ENCODE measurements at regions not wholly inside any gene's neighbourhood (a gene's known extent, or its start where the extent isn't known, plus 50 kb on each side); places are given as distances from the start of the nearest gene placed in this dataset.

- H3K36me3 Mint-ChIP-seq (ENCODE audit: low read depth) = no peaks in the 10 kb centered on the region
- DNase-seq = no peak
- intact Hi-C loops (cut with micrococcal nuclease) = no loop called here
- no peak overlapping the region for H3K4me3 Mint-ChIP-seq
- H3K4me1 Mint-ChIP-seq (ENCODE audit: low read depth) = no peaks in the 10 kb centered on the region
- H3K9me3 Mint-ChIP-seq = peaks cover 1% of the 10 kb centered on the region
- H3K27ac Mint-ChIP-seq = no peak overlapping the region
- no peaks in the 10 kb centered on the region for H3K27me3 Mint-ChIP-seq (ENCODE audit: low read depth)
- CTCF ChIA-PET = interaction anchor here (1.7 kb wide), 1 partner anchor 13 kb away, joined by 8 read pairs; no protein-coding TSS in a partner anchor
These were observed 233.8 kb downstream of the LTN1 start for GRCh38 chr21:28758883-28759242.

DNA sequence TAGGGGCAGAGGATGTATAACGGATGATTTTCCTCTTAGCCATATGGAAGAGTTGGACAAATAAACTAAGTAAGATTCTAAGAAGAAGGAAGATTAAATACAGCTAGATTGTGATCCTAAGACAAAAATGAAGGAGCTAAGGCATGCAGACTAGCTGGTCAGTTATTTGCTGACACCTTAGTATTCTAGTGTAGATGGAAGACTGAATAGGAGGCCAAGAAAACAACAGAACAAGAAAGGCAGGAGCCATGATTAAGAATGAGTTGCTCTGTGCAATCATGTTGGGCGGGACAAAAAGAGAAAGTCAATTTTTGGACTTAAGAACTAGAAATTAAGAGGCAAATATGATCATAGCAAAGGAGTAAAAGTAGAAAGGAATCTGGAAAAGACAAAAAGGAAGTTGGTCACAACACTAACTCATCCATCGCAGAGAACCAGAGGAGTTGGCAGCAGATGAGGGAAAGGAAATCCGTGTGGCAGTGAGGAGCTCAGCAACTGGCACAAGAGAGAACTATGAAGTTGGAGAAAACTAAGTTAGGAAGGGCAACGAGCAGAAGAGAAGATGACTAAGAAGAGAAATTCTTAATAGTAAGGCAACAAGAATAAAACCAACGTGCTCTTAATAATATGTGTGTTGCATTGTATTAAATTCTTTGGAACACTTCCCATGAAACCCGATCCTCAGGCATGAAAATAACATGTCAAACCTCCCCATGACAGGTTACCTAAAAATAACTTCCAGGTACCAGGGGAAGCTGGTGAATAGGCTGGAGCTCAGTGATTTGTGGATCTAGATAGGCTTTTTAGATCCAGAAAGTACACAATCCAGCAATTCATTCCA, 234.4 kb downstream of the LTN1 start:
- no peaks in the 10 kb centered on the region for H3K4me1 Mint-ChIP-seq (ENCODE audit: low read depth)
- CTCF ChIA-PET = interaction anchor here (1.7 kb wide), 1 partner anchor 12 kb away, joined by 8 read pairs; no protein-coding TSS in a partner anchor
- no peak for DNase-seq
- peaks cover 1% of the 10 kb centered on the region for H3K9me3 Mint-ChIP-seq
- no peaks in the 10 kb centered on the region for H3K36me3 Mint-ChIP-seq (ENCODE audit: low read depth)
- no peak overlapping the region for H3K27ac Mint-ChIP-seq
- H3K4me3 Mint-ChIP-seq = no peak overlapping the region
- H3K27me3 Mint-ChIP-seq (ENCODE audit: low read depth) = no peaks in the 10 kb centered on the region
- intact Hi-C loops (cut with micrococcal nuclease) = no loop called here

DNA sequence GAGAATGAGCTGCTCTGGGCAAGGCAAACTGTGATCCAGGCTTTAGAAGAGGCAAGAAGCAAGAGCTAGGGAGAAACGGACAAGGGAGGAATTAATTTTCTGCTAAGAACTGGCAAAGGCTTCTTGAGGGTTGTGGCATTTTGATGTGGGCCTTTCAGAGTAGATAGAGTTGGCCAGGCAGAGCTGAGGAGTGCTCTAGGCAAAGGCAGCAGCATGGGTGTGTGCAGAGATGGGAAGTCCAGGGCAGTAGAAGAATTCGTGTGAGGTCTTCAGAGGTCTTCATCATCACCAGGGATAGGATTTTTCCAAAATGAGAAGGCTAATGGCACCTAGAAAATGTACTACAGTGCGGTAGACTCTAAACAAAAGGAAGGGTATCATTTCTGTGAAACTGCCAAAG, 237.8 kb downstream of the LTN1 start:
- no peaks in the 10 kb centered on the region for H3K27me3 Mint-ChIP-seq (ENCODE audit: low read depth)
- intact Hi-C loops (cut with micrococcal nuclease) = no loop called here
- CTCF ChIA-PET = interaction anchor here (0.6 to 3.9 kb wide), 4 partner anchors 9 to 183 kb away, joined by 3 to 24 read pairs (median 3); no protein-coding TSS in a partner anchor
- no peak for DNase-seq
- H3K36me3 Mint-ChIP-seq (ENCODE audit: low read depth) = no peaks in the 10 kb centered on the region
- H3K4me3 Mint-ChIP-seq = no peak overlapping the region
- H3K4me1 Mint-ChIP-seq (ENCODE audit: low read depth) = no peaks in the 10 kb centered on the region
- H3K9me3 Mint-ChIP-seq = peaks cover 1% of the 10 kb centered on the region
- no peak overlapping the region for H3K27ac Mint-ChIP-seq

- intact Hi-C loops (cut with micrococcal nuclease) = no loop called here
- Mint-ChIP-seq H3K4me1 (ENCODE audit: low read depth) (no peaks in the 10 kb centered on the region), H3K9me3 (no peaks in the 10 kb centered on the region), H3K27me3 (ENCODE audit: low read depth) (no peaks in the 10 kb centered on the region), H3K4me3 (no peak overlapping the region), H3K36me3 (ENCODE audit: low read depth) (no peaks in the 10 kb centered on the region), H3K27ac (no peak overlapping the region)
- CTCF ChIA-PET = interaction anchor here (3.9 kb wide), 1 partner anchor 9 kb away, joined by 24 read pairs; no protein-coding TSS in a partner anchor
- DNase-seq = no peak
These were observed 238.5 kb downstream of the LTN1 start for GRCh38 chr21:28754127-28754611.

DNA sequence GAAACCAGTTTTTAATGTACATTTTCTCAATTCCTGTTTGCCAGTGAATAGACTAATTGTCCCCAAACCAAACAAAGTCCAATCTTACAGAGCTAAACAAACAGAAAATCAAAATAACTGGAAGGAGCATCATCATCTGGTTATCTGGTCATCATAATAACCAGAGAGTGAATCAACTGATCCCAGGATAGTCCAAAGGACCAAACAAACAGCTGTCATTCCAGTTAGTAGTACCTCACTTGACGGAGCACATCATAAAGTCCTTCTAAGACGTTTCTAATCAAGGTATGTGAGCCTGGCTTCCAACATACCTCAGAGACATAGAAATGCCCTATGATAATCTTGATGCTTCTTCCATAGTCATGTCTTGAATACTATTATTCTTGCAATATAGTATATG, 240.5 kb downstream of the LTN1 start:
- H3K4me3 Mint-ChIP-seq = no peak overlapping the region
- intact Hi-C loops (cut with micrococcal nuclease) = no loop called here
- CTCF ChIA-PET = no interaction called here
- H3K36me3 Mint-ChIP-seq (ENCODE audit: low read depth) = no peaks in the 10 kb centered on the region
- no peaks in the 10 kb centered on the region for H3K9me3 Mint-ChIP-seq
- H3K4me1 Mint-ChIP-seq (ENCODE audit: low read depth) = no peaks in the 10 kb centered on the region
- no peak overlapping the region for H3K27ac Mint-ChIP-seq
- DNase-seq = no peak
- no peaks in the 10 kb centered on the region for H3K27me3 Mint-ChIP-seq (ENCODE audit: low read depth)

DNA sequence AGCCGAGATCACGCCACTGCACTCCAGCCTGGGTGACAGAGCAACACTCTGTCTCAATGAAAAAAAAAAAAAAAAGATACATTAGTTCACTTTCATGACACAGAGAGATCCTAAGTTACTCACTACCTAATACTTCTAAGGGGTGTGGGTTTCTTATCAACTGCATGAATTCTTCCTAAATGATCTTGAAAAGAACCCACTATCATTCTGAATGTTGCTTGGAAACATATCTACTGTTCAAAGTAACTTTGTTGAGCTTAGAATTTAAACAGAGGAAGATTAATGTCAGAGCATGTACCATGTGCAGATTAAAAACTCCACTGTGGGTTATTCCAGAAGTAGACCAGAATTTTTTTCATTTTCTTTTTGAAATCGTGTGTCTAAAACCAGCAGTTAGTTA, 241.5 kb downstream of the LTN1 start:
- intact Hi-C loops (cut with micrococcal nuclease) = no loop called here
- Mint-ChIP-seq H3K36me3 (ENCODE audit: low read depth) (no peaks in the 10 kb centered on the region), H3K27ac (no peak overlapping the region), H3K4me3 (no peak overlapping the region), H3K9me3 (no peaks in the 10 kb centered on the region), H3K4me1 (ENCODE audit: low read depth) (no peaks in the 10 kb centered on the region), H3K27me3 (ENCODE audit: low read depth) (no peaks in the 10 kb centered on the region)
- DNase-seq = no peak
- CTCF ChIA-PET = interaction anchor here (0.7 to 0.9 kb wide), 2 partner anchors 109 to 168 kb away, joined by 3 to 4 read pairs; no protein-coding TSS in a partner anchor

DNA sequence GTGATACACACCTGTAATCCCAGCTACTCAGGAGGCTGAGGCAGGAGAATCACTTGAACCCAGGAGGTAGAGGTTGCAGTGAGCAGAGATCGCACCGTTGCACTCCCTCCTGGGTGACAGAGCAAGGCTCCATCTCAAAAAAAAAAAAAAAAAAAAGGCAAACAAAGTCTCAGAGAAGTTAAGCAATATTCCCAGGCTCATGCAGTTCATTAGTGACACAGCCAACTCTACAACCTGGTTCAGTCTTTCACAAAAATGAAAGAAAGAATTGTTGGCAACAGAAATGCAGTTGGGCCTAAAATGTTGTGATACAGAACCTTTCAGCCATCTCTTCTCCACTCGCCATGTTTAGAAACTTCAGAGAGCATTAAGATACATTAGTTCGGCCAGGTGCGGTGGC, 242.1 kb downstream of the LTN1 start:
- Mint-ChIP-seq H3K4me1 (ENCODE audit: low read depth) (no peaks in the 10 kb centered on the region), H3K9me3 (no peaks in the 10 kb centered on the region), H3K4me3 (no peak overlapping the region), H3K27ac (no peak overlapping the region), H3K27me3 (ENCODE audit: low read depth) (no peaks in the 10 kb centered on the region), H3K36me3 (ENCODE audit: low read depth) (no peaks in the 10 kb centered on the region)
- CTCF ChIA-PET = interaction anchor here (0.9 to 1.3 kb wide), 3 partner anchors 10 to 233 kb away, joined by 3 to 4 read pairs (median 4); no protein-coding TSS in a partner anchor
- DNase-seq = no peak
- intact Hi-C loops (cut with micrococcal nuclease) = no loop called here

- no peak overlapping the region for H3K27ac Mint-ChIP-seq
- H3K36me3 Mint-ChIP-seq (ENCODE audit: low read depth) = no peaks in the 10 kb centered on the region
- no peaks in the 10 kb centered on the region for H3K27me3 Mint-ChIP-seq (ENCODE audit: low read depth)
- no peaks in the 10 kb centered on the region for H3K4me1 Mint-ChIP-seq (ENCODE audit: low read depth)
- CTCF ChIA-PET = interaction anchor here (0.9 to 1.3 kb wide), 2 partner anchors 9 to 232 kb away, joined by 3 to 4 read pairs; no protein-coding TSS in a partner anchor
- no peak for DNase-seq
- no peaks in the 10 kb centered on the region for H3K9me3 Mint-ChIP-seq
- H3K4me3 Mint-ChIP-seq = no peak overlapping the region
- intact Hi-C loops (cut with micrococcal nuclease) = loop anchor here (10.0 kb wide), 1 partner anchor 695 kb away; no protein-coding TSS in a partner anchor
These were observed 243.1 kb downstream of the LTN1 start for GRCh38 chr21:28749536-28749935.

DNA sequence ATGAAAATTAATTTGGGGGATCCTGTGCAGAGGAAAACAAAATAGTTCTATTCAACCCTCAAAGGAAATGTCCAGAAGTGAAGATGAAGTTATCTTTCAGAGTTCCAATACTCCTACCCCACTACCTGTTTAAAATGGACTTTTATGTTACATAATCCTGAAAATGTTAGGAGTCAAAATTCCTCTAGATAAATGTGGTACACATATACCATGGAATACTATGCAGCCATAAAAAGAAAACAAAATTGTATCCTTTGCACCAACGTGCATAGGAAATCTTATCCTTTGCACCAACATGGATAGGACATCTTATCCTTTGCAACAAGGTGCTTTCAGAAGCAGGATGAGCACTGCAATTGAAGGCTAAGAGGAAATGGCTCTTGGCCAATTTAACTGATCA, 245.2 kb downstream of the LTN1 start:
- no peak overlapping the region for H3K27ac Mint-ChIP-seq
- CTCF ChIA-PET = interaction anchor here (8.4 kb wide), 1 partner anchor 231 kb away, joined by 137 read pairs; no protein-coding TSS in a partner anchor
- H3K4me1 Mint-ChIP-seq (ENCODE audit: low read depth) = no peaks in the 10 kb centered on the region
- no peak overlapping the region for H3K4me3 Mint-ChIP-seq
- H3K36me3 Mint-ChIP-seq (ENCODE audit: low read depth) = peaks cover 1% of the 10 kb centered on the region
- intact Hi-C loops (cut with micrococcal nuclease) = loop anchor here (10.0 kb wide), 1 partner anchor 693 kb away; no protein-coding TSS in a partner anchor
- no peaks in the 10 kb centered on the region for H3K9me3 Mint-ChIP-seq
- DNase-seq = no peak
- H3K27me3 Mint-ChIP-seq (ENCODE audit: low read depth) = peaks cover 4% of the 10 kb centered on the region

- intact Hi-C loops (cut with micrococcal nuclease) = loop anchor here (10.0 kb wide), 1 partner anchor 691 kb away; no protein-coding TSS in a partner anchor
- CTCF ChIA-PET = interaction anchor here (0.5 to 8.4 kb wide), 81 partner anchors 10 to 1931 kb away, joined by 3 to 137 read pairs (median 4); no protein-coding TSS in a partner anchor
These were observed 246.5 kb downstream of the LTN1 start for GRCh38 chr21:28746166-28746565.

DNA sequence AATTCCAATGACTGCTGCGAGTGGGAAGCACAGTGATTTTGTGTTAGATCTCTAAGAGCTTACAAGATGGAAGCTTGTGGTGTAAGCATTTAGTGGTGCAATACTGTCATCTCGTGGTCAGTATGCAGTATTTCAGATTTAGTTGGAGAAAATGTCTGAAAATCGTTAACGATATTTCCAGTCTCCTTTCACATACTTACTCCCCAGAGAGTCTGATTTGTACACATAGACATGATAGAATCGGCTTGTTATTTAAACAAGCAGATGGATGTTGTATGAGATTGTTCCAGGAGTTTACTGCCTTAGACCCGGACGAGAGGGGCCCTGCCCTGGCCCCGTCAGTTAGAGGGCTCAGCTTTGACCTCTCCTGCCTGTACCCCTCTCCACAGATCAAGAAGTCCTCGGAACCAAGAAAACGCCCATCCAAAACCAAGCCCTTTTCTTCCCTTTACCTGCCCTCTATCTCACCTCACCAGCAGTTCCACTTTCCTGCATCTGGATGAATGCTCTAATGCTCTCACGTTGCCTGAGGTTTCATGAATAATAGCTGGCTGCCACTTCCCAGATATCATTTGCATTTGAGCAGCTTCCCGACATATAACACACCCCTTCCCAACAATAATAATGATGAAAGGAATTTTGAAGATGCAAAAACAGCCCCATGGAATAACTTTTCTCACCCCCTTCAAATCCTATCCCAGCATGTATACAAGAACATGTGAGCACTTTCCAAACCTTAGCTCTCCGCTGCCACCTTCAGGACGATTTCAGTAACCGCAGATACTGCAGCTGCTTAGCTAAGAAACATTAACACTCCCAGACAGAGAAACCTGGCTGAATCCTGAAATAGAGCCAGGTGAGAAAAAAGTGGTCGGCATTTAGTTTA, 247.3 kb downstream of the LTN1 start:
- DNase-seq = peak; percentile 87
- Mint-ChIP-seq H3K4me1 (ENCODE audit: low read depth) (no peaks in the 10 kb centered on the region), H3K9me3 (no peaks in the 10 kb centered on the region), H3K27me3 (ENCODE audit: low read depth) (peaks cover 4% of the 10 kb centered on the region), H3K4me3 (no peak overlapping the region), H3K36me3 (ENCODE audit: low read depth) (peaks cover 1% of the 10 kb centered on the region), H3K27ac (no peak overlapping the region)
- intact Hi-C loops (cut with micrococcal nuclease) = loop anchor here (1.0 to 10.0 kb wide), 9 partner anchors 47 to 1895 kb away; no protein-coding TSS in a partner anchor
- CTCF ChIA-PET = interaction anchor here (0.5 to 8.4 kb wide), 103 partner anchors 9 to 1930 kb away, joined by 3 to 137 read pairs (median 4); no protein-coding TSS in a partner anchor

More at GRCh38 chr21:28746166-28746565, 246.5 kb downstream of the LTN1 start:
- H3K4me1 Mint-ChIP-seq (ENCODE audit: low read depth) = no peaks in the 10 kb centered on the region
- no peak overlapping the region for H3K4me3 Mint-ChIP-seq
- no peaks in the 10 kb centered on the region for H3K9me3 Mint-ChIP-seq
- DNase-seq = no peak
- H3K27ac Mint-ChIP-seq = no peak overlapping the region
- peaks cover 4% of the 10 kb centered on the region for H3K27me3 Mint-ChIP-seq (ENCODE audit: low read depth)
- H3K36me3 Mint-ChIP-seq (ENCODE audit: low read depth) = peaks cover 1% of the 10 kb centered on the region

All from activated naive CD4-positive, alpha-beta T cell treated with anti-CD3 and anti-CD28 coated beads for 36 hours (primary cell).